GM12875 (cell line): ENCODE measurements at regions not wholly inside any gene's neighbourhood (a gene's known extent, or its start where the extent isn't known, plus 50 kb on each side); places are given as distances from the start of the nearest gene placed in this dataset.

Source experiments
- H3K4me3 ChIP-seq: one replicate; pipeline ENCODE4 v1.5.1; 2011; ENCODE audit warnings: low read depth, low read length, control low read depth
- TF ChIP-seq, protein P1 (sequence below): IDR thresholded peaks from 2 replicates; pipeline ENCODE4 v1.5.1; 2011; ENCODE audit warnings: low read depth, mild to moderate bottlenecking, control low read depth, inconsistent platforms, low read length, moderate library complexity, borderline replicate concordance; ENCODE audit not compliant: insufficient read depth

DNA sequence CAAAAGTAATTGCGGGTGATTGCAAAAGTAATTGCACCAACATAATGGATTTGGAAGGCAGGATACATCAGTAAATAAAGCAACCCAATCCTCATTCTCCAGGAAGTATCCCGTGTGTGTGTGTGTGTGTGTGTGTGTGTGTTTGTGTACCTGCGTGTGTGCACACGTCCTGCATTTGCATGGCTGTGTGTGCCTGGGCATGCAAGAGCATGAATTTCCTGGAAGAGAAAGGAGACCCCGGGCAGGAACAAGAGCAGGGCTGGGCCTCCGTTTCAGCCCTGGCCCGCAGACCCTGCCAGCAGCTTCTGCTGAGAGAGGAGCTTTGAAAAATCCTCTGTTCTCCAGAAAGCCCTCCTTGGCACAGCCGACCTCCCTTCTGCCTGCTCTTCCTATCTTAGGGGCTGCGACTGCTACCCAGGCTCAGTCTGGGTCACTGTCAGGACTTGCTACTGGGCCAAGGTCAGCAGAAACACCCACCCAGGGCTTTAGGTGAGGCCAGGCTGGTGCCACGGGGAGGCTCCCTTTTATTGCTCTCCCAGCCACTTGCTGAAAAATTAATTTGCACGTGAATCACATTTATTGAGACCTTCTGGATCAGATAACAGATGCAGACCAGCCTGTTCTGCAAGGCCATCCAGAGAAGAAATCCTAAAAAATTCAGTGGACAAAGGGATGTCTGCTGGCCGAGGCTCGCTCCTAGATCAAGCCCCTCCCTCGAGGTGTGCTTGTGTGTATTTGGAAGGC, 258.3 kb downstream of the ZNF536 start:
- TF ChIP-seq, protein P1, sequence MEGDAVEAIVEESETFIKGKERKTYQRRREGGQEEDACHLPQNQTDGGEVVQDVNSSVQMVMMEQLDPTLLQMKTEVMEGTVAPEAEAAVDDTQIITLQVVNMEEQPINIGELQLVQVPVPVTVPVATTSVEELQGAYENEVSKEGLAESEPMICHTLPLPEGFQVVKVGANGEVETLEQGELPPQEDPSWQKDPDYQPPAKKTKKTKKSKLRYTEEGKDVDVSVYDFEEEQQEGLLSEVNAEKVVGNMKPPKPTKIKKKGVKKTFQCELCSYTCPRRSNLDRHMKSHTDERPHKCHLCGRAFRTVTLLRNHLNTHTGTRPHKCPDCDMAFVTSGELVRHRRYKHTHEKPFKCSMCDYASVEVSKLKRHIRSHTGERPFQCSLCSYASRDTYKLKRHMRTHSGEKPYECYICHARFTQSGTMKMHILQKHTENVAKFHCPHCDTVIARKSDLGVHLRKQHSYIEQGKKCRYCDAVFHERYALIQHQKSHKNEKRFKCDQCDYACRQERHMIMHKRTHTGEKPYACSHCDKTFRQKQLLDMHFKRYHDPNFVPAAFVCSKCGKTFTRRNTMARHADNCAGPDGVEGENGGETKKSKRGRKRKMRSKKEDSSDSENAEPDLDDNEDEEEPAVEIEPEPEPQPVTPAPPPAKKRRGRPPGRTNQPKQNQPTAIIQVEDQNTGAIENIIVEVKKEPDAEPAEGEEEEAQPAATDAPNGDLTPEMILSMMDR = no peak
- no peak overlapping the region for H3K4me3 ChIP-seq

DNA sequence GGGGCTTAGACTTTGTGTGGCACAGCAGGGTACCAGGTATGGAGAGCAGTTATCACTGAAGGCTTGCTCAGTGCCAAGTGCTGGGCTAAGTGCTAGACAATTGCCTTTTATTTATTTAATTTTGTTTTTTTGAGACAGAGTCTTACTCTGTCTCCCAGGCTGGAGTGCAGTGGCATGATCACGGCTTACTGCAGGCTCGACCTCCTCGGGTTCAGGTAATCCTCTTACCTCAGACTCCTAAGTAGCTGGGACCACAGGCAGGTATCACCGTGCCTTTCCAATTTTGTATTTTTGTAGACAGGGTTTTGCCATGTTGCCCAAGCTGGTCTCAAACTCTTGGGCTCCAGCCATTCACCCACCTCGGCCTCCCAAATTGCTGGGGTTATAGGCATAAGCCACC, 256.9 kb downstream of the ZNF536 start:
- no peak overlapping the region for H3K4me3 ChIP-seq
- TF ChIP-seq, protein P1 = no peak

DNA sequence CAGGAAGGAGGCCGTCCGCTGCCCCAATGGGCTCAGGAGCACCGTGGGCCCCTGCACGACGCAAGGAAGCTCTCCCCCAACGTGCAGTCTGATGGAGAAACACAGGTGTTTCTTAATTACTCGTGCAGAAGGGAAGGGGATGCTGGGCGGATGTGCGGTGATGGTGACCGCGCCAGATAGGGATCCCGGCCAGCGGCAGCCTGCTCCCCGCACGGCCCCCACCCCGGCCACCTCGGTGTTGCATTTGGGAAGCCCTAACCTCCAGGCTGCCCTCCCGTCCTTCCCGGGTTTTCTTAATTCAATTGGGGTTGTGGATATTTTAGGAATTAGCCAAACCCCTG, 254.4 kb downstream of the ZNF536 start:
- TF ChIP-seq, protein P1 = no peak
- no peak overlapping the region for H3K4me3 ChIP-seq

DNA sequence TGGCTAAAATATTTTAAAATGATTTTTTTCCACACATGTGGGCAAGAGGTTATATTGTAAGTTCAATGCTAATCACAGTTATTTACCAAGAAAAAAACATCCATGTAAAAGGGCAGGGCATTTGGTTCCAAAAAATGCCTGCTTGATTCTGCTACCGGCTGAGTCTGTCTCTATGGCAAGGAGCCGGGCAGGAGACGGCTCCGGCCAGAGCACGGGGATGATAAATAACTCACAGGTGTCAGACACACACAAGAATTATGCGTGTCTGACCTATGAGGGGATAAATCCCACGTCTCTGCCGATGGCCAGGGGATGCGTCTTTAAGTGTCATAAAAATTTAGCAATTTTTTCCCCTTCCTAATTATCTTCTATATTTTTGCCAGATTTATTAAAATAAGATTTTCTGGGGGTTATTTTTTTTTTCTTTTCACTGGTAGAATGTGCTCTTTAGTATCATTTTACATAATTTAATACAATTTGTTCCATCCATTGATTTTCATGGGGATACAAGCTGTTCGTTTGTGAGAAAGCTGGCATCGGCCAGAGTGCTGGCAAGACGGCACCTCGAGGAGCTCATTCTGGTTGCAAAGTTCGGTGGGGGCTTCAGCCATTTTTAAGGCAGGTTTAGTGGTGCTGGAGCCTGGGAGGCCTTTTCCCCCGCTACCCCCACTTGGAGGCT, 253.9 kb downstream of the ZNF536 start:
- TF ChIP-seq, protein P1 = no peak
- H3K4me3 ChIP-seq = no peak overlapping the region

DNA sequence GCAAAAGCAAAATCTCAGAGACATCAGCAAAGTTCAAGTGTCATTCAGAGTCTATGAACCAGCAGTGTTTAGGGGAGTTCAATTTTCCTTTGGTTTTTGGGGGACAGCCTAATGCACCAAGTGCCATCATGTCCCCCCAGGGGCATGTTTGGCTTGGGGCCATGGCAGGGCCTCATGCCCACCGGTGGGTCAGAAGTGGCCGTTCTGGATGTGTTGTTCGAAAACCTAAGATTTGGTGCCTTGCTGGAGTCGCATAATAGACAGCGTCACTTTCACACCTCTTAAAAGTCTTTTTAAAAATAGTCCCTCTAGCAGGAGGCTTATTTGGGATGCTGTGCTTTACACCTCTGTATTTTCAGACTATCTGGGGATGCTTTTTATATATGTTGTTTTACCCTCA, 250.1 kb downstream of the ZNF536 start:
- TF ChIP-seq, protein P1 = no peak
- no peak overlapping the region for H3K4me3 ChIP-seq

DNA sequence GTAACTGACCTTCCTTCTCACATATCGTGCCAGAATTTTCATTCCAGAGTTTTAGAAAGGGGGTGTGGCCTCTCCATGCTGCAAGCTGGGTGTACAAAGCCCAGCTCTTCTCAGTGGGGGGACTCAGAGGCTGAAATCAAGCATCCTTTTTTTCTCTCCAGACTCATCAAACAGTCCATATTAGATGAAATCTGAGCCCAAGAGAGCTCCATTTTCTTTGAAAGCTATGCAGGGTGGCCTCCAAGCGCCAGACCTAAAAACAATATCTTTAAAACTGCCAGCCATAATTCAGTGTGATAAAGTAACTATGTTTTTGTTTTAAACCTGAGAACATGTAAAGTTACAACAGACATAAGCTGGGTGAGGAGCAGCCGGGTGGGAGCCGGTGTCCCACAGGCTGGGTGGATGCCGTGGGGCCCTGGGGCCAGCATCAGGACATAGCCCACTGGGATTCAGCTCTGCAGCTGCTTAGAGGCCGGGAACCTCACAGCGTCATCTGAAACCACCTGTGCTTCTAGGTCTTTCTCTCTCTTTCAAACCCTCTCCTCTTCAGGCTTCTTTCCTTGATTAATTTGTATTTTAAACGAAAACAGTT, 249.2 kb downstream of the ZNF536 start:
- TF ChIP-seq, protein P1 = no peak
- no peak overlapping the region for H3K4me3 ChIP-seq
